Hepatocyte (in vitro differentiated cells): ENCODE measurements at regions not wholly inside any gene's neighbourhood (a gene's known extent, or its start where the extent isn't known, plus 50 kb on each side); places are given as distances from the start of the nearest gene placed in this dataset.

Source experiments
- EZH2 ChIP-seq: fragments of 200-600 bp; sonication (generic); IDR thresholded peaks from 2 replicates; pipeline ENCODE4 v1.6.1; 2016; ENCODE audit warnings: antibody characterized with exemption, mild to moderate bottlenecking, borderline replicate concordance
- TF ChIP-seq, protein P1 (sequence below): fragments of 200-600 bp; sonication (generic); IDR thresholded peaks from 2 replicates; pipeline ENCODE4 v1.5.1; 2016; ENCODE audit warnings: antibody characterized with exemption, mild to moderate bottlenecking; ENCODE audit not compliant: poor library complexity

GRCh38 chr10:29228562-29228961 is 60.3 kb upstream of the LYZL1 start:
- TF ChIP-seq, protein P1, sequence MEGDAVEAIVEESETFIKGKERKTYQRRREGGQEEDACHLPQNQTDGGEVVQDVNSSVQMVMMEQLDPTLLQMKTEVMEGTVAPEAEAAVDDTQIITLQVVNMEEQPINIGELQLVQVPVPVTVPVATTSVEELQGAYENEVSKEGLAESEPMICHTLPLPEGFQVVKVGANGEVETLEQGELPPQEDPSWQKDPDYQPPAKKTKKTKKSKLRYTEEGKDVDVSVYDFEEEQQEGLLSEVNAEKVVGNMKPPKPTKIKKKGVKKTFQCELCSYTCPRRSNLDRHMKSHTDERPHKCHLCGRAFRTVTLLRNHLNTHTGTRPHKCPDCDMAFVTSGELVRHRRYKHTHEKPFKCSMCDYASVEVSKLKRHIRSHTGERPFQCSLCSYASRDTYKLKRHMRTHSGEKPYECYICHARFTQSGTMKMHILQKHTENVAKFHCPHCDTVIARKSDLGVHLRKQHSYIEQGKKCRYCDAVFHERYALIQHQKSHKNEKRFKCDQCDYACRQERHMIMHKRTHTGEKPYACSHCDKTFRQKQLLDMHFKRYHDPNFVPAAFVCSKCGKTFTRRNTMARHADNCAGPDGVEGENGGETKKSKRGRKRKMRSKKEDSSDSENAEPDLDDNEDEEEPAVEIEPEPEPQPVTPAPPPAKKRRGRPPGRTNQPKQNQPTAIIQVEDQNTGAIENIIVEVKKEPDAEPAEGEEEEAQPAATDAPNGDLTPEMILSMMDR = no peak
- TF ChIP-seq EZH2 = no peak
